ENCODE measurements at regions not wholly inside any gene's neighbourhood (a gene's known extent, or its start where the extent isn't known, plus 50 kb on each side); places are given as distances from the start of the nearest gene placed in this dataset.

DNA sequence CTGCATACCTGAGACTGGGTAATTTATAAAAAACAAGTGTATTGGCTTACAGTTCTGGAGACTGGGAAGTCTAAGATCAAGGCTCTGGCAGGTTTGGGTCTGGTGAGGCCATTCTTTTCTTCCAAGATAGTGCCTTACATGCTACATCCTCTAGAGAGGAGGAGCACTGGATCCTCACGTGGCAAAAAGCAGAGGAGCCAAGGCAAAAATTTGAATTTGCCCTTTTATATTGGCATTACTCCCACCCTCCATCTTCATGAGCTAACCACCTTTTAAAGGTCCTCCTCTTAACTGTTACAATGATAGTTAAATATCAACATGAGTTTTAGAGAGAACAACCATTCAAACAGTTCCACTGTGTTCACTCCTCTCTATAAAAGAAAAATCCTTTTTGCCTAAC lies 286.3 kb upstream of the SEL1L start:
- FAIRE-seq = no peak
- DNase-seq (ENCODE audit: insufficient read length, low spot score) = no peak
- TF ChIP-seq, protein P1, sequence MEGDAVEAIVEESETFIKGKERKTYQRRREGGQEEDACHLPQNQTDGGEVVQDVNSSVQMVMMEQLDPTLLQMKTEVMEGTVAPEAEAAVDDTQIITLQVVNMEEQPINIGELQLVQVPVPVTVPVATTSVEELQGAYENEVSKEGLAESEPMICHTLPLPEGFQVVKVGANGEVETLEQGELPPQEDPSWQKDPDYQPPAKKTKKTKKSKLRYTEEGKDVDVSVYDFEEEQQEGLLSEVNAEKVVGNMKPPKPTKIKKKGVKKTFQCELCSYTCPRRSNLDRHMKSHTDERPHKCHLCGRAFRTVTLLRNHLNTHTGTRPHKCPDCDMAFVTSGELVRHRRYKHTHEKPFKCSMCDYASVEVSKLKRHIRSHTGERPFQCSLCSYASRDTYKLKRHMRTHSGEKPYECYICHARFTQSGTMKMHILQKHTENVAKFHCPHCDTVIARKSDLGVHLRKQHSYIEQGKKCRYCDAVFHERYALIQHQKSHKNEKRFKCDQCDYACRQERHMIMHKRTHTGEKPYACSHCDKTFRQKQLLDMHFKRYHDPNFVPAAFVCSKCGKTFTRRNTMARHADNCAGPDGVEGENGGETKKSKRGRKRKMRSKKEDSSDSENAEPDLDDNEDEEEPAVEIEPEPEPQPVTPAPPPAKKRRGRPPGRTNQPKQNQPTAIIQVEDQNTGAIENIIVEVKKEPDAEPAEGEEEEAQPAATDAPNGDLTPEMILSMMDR (IDR thresholded peaks at IDR 0.05; ENCODE audit: insufficient read depth, missing control alignments) = no peak

DNA sequence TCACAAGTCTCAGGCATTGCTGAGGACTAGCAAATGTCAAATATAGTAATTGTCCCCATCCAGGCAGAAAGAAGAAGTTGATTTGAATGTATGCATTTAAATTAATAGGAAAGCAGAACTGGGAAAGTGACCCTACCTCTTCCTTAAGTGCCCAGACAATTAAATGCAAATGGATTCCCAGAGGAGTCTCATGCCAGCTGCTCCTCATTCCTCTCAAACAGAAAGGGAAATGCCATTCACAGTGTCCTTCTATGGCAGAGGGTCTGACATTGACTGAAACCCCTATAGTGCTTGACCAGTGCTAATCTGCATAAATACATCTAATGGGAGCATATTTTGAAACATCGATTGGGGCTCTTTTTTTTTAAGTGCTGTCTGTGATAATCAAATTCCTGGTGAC lies 292.4 kb upstream of the SEL1L start:
- TF ChIP-seq, protein P1 (IDR thresholded peaks at IDR 0.05; ENCODE audit: insufficient read depth, missing control alignments) = no peak
- FAIRE-seq = no peak
- DNase-seq (ENCODE audit: insufficient read length, low spot score) = no peak

DNA sequence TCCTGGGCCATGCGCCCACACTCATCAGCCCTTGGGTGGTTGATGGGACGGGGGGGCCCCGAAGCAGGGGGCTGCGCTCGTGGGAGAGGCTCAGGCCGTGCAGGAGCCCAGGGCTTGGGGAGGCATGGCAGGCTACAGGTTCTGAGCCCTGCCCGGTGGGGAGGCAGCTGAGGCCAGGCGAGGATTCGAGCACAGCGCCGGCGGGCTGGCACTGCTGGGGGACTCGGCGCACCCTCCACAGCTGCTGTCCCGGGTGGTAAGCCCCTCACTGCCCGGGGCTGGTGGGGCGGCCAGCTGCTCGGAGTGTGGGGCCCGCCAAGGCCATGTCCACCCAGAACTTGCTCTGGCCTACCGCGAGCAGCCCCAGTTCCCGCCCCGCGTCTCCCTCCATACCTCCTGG lies 295.8 kb upstream of the SEL1L start:
- TF ChIP-seq, protein P1 (IDR thresholded peaks at IDR 0.05; ENCODE audit: insufficient read depth, missing control alignments) = no peak
- no peak for FAIRE-seq
- no peak for DNase-seq (ENCODE audit: insufficient read length, low spot score)

DNA sequence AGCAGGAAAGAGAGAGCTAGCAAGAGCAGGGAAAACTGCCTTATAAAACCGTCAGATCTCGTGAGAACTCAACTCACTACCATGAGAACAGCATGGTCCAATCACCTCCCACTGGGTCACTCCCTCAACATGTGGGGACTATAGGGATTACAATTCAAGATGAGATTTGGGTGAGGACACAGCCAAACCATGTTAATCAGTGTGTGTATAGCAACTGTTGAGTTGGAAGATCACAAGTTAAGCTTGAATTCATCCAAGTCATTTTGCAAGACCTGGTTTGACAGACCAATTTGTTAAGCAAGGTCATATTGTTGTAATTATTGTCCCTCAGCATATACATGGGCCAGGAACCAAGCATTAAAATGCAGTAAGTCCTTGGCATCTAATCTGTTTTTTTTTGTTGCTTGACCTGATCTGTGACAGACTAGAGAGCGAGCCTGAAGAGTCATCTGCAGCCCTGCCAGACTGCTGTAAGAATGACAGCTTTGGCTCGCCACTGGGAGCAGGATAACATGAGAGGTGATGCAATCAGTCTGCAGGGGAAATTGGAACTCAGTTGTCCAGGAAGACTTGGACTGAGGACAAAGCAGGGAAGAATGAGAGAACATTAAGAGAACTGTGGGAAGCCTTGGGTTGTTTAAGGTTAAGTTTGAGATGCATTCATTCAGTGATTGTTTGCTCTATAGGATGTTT lies 297.6 kb upstream of the SEL1L start:
- DNase-seq (ENCODE audit: insufficient read length, low spot score) (no peak), FAIRE-seq (no peak)
- TF ChIP-seq, protein P1 (IDR thresholded peaks at IDR 0.05; ENCODE audit: insufficient read depth, missing control alignments) = no peak

DNA sequence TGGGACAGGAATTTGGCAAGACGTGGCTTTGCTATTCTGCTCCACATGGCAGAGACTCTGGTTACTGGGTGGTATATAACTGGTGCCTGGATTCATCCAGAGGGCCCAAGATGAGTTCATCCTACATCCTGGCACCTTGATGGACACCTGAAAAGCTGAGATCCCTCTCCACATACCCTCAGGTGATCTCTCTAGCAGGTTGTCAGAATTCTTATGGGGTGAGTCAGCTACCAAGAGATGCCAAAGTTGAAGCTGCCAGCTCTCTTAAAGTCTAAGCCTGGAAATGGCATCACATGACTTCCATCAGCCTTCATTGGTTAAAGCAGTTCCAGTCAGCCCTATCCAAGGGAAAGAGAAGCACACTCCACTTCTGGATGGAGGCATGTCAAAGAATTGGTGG lies 300.7 kb upstream of the SEL1L start:
- DNase-seq (ENCODE audit: insufficient read length, low spot score) (no peak), FAIRE-seq (no peak)
- TF ChIP-seq, protein P1 (IDR thresholded peaks at IDR 0.05; ENCODE audit: insufficient read depth, missing control alignments) = no peak

DNA sequence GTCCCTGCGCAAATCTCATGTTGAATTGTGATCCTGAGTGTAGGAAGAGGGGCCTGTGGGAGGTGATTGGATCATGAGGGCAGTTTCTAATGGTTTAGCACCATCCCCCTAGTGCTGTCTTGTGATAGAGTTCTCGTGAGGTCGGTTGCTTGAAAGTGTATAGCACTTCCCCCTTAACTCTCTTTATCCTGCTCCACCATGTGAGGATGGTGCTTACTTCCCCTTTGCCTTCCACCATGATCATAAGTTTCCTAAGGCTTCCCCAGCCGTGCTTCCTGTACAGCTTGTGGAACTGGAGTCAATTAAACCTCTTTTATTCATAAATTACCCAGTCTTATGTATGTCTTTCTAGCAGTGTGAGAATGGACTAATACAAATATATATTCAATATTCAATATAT lies 303.7 kb upstream of the SEL1L start:
- TF ChIP-seq, protein P1 (IDR thresholded peaks at IDR 0.05; ENCODE audit: insufficient read depth, missing control alignments) = no peak
- FAIRE-seq = no peak
- no peak for DNase-seq (ENCODE audit: insufficient read length, low spot score)

DNA sequence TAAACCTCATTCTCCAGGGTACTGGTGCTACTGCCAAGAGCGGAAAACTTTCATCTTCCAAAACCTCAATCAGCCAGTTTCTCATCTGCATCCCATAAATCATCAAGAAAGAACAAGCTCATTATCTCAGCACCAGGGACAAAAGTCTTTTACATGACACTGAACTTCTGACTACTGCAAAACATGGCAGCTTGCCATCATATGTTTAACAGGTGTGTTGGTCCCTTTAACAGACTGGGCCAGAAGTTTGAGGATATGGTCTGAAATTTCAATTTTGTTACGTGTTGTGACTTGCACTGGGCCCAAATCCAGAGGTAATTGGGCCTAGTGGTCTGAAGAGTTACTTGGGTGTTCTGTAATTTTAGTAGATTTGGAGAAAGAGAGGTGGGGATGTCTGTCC lies 305.4 kb upstream of the SEL1L start:
- no peak for FAIRE-seq

More for the DNA sequence above, 305.4 kb upstream of the SEL1L start:
- TF ChIP-seq, protein P1 (IDR thresholded peaks at IDR 0.05; ENCODE audit: insufficient read depth, missing control alignments) = no peak
- DNase-seq (ENCODE audit: insufficient read length, low spot score) = no peak
